NCI-H526 treated with DMSO at 0.1 percent for 48 hours (cell line): ENCODE measurements at regions not wholly inside any gene's neighbourhood (a gene's known extent, or its start where the extent isn't known, plus 50 kb on each side); places are given as distances from the start of the nearest gene placed in this dataset.

ENCODE experiments used
- DNase-seq: peaks from one replicate; lab custom pipeline; 2025; lab: John Stamatoyannopoulos, UW

DNA sequence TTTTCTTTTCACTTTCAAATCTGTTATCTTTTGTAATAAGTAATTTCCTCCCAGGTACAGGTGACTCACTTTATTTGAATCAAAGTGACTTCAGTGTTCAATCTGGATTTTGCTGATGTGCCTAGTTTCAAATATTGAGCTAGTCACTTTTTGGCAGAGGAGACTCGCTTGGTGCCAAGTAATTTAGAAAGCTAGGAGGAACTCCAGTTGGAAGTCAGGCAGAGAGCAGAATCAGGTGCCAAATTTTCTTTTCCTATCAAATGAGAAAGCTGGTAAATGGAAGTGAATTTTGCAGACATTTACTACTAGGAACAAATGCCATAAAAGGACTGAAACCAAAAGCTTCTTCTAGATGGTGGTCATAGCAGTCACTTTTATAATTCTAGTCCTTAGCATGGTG is 656.0 kb upstream of the KIF2B start:
- no peak for DNase-seq

DNA sequence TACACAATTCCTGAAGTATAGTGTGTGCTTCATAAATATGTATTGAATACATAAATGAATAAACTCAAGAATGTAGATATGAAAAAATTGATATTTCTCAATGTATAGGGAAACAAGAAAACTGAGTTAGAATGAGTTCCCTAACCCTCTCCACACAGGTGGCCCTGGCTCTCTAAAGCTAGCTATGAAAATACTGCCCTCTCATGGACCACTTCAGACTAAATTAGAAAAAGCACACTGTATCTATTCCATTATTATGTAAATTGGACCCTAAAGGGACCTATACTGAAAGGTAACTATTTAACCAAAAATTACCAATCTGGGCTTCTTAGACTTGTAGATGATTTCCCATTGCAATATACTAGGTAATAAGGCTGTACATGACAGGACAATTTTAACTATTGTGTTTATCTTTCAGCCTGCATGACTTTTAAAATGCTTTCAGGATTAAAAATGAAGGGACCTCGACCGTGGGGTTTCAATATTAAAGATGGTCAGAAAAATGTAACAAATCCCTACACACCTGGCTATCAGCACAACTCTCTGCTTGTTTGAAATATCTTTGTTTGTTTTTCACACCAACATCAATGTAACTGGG is 672.5 kb upstream of the KIF2B start:
- DNase-seq = no peak

DNA sequence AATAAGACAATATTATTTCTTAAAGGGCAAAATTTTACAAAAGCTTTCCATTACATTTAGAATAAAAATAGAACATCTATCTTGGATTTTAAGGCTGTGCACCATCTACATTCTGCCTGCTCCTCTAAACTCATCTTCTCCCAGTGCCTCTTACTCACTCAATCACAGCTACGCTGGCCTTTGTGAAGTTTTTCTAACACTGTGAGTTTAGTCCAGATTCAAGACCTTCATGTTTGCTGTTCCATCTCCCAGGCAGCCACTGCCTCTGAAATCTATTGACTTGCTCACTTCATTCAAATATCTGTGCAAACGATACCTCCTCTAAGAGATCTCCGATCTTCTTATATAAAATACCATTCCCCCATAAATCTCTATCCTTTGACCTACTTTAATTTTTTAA is 673.4 kb upstream of the KIF2B start:
- no peak for DNase-seq

DNA sequence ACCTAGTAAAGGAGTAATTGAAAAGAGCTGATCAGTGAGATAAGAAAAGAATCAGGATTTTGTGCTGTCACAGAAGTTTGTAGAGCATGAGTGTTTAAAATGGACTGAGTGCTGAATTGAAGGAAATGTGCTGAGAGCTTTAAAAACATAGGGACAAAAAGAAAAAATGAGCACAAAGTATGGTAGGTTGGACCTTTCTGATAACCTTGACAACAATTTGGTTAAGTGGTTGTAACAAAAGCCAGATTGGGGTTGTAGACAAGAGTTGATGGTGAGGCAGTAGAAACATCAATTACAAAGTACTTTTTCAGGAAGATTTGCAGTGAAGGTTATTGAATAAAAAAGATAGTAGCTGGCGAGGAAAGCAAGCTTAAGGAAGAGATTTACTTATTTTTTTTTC is 674.7 kb upstream of the KIF2B start:
- no peak for DNase-seq

DNA sequence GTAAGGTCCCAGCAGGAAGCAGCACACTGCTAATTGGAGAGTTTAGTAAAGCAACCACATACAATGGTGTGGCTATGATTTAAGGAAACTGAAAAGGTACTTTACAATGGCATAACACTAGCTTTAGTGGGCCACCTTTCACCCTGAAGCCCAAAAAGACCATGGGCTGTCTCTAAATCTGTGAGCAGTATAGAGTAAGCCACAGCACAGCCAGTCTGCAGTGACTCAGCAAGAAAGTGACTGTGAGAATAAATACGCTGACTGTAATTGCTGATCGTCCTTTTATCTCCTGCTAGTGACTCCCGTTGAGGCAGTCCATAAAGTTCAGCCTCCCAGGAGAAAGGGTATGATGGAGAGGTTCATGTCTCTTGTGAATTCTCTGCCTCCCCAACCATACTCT is 679.8 kb upstream of the KIF2B start:
- DNase-seq = no peak

DNA sequence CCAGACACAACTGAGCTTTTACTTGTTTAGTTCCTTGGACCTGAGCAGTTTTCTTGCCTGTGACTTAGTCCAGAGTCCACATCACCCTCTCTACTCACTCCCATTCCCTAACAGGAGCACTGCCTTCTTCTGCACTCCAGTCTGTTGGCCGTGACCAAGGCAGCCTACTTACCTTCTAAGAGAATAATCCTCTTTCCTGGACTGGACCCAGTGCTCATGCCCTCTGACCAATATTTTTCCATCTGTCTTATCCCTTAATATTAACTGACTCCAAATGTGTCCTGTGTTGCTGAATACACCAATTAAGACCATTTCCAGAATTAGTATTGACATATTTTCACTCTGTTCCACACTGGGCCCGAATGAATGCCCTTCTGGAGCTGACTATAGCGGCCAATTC is 681.0 kb upstream of the KIF2B start:
- no peak for DNase-seq

DNA sequence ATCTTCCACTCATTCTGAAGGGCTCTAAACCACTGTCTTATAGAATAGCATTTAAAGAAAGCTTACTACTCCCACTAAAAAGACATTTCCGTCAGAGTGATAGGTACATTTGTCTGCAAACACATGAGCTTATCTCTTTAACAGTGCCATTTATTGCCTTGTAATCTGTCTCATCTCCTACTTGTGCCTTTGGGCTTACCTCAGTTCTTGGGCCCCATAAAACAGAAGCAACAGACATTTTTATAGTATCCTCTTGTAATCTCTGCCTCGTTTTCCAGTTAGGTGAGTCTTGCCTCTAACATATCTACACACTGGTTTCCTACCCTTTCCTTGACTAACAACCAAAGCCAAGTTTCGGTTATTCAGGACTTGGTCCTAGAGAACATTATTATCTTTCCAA is 681.4 kb upstream of the KIF2B start:
- DNase-seq = no peak

DNA sequence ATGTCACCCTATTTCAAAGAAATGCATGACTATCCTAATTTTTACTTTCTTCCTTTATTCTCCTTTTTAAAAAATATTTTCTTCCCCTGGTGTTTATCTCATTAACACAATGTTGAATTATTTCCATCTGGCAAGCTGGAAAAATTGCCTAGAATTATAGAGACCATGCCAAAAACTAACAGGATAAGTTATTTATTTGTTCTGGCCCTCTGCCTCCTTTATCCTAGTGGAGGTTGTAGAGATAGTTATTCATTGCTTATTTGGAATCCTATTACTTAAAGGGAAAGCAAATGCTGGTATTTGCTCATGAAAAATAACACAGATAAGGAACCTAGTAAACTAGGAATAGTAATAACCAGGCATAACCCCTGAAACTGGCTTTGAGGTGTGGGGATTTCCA is 684.9 kb upstream of the KIF2B start:
- DNase-seq = no peak

DNA sequence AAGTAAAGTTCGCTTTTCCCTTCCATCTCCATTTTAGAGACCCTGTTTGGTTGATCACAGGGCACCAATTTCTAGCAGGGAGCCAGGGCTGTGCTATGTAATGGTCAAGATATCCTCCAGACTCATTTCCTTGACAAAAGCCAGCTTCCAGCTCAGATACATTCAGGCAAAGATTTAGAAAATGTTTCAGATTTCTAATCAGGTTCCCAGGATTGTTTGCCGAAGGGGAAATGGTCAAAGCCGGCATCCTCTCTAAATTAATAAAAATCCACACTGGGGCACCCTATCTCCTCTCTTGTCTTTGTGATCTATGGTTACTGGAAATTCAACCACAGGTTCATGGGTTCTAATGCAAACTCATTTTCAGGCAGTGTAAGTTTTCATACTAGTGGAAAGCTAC is 686.8 kb upstream of the KIF2B start:
- no peak for DNase-seq

DNA sequence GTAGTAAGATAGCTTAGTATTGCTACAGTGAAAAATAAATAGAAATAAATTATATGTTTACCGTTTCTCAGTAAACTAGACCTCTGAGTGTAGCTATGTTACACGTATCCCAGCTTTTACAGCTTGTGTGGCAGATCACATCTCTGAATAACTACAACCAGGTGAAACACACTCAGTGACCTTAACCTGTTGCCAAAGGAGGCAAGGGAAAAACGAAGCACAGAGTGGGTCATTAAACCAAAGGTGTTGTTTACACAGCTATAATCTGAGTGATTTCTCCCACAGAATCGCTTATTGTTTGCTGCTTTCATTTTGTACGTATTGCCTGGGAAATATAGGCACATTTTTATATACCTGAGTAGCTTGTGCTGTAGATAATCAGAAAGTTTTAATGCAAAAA is 688.2 kb upstream of the KIF2B start:
- no peak for DNase-seq

DNA sequence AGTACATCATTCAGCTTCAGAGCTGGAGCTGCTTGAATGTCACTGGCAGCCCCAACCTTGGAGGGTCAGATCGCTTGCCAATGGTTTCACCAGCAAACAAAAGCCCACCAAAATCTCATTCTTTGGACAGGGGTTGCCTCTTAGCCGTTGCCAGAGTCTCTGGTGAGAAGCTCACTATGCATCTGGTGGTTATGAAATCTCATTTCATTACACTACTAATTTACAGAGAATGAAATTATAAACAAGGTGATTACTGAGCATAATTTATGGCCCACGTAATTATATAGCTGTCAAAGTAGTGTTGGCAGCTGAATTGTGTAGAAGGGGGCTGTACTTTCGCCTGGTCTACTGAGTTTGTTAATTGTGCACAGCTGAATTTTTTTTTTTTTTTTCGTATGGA is 688.9 kb upstream of the KIF2B start:
- no peak for DNase-seq

DNA sequence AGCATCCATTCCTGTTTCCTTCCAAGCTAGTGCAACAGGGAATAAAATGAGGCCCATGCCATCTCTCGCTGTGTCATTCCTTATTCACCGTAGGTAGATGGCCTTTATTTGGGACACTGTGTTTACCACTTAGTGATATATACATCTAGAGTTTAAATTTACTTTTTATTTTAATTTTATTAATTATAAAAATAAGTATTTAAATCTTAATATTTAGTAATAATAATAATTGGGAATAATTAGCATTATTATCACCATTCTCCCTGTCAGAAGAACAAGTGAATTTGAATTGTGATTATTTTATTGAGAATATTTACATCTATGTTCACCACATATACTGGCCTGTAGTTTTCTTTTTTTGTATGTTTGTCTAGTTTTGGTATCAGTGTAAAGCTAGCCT is 692.9 kb upstream of the KIF2B start:
- no peak for DNase-seq

DNA sequence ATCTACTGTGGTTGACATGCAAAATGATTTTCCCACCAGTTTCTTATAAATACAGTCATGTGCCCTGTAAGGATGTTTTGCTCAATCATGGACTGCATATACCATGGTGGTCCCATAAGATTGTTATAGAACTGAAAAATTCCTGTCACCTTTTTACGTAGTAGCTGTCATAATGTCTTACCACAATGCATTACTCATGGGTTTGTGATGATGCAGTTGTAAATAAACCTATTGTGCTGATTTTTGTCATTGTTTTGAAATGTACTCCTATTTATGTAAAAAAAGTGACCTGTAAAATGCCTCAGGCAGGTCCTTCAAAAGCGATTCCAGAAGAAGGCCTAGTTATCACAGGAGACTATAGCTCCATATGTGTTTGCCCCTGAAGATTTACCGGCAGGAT is 695.4 kb upstream of the KIF2B start:
- no peak for DNase-seq

DNA sequence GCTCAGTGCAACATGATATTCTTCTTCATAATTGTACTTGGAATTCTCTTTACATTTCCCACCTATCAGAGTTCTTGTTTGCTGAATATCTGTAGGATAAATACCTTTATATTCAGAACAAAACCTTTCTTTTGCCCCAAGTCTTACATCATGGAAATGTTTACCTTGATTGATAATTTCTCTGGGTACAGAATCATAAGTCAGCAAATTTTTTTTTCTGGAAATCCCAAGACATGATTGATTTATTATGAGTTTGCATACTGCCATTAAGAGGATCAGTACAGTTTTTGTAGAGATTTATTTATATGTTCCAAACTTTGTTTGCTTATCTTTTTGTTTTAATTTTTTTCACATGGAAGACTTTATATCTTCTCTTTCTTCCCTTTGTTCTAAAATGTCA is 699.8 kb upstream of the KIF2B start:
- DNase-seq = no peak

DNA sequence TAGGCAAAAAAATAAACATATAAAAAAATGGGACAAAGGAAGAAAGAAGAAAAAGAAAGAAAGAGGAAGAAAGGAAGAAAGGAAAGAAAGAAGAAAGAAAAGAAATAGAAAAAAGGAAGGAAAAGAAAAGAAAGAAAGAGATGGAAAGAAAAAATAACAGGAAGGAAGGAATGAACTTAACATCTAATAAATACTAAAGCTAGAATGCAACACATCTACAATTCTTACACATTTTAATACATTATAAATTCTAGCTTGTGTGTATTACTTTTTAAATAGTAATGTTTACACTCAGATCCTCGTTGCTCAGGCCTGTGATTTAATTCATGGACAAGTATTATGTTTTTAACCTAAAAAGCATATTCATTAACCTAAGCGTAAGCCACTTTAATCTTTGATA is 703.0 kb upstream of the KIF2B start:
- no peak for DNase-seq

DNA sequence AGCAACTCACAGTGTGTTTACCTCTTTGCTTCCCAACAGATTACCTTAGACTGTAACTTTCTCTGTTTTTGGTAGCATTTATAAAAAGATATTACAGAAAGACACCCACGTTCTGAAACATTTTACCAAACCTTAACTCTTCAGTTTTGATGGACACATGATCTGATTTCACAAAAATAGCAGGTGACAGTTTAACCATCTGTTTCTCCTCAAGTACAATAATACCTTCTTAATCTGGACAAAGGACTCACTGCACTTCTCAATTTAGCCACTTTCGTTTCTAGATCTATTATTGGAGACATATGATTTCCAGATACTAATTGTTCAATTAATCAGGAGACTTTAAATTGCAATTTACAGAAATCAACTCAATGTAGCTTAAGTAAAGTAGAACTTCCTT is 703.8 kb upstream of the KIF2B start:
- no peak for DNase-seq

DNA sequence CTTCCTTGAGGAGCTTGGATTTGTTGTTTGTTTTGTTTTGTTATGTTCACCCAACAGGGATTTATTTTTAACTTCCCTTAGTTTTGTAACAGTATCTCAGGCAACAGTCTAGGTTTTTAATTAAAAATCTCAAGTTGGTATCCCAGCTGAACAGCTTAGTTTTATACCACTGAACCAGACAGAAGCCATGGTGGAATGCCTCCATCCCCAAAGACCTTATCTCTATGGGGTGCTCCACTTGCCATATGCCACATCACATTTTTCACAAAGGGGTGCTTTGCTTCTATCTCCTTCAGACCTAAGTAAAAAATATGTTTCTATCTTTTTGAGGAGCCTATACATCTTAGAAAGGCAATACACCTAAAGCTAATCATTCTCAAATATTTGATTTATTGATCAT is 715.8 kb upstream of the KIF2B start:
- DNase-seq = no peak

DNA sequence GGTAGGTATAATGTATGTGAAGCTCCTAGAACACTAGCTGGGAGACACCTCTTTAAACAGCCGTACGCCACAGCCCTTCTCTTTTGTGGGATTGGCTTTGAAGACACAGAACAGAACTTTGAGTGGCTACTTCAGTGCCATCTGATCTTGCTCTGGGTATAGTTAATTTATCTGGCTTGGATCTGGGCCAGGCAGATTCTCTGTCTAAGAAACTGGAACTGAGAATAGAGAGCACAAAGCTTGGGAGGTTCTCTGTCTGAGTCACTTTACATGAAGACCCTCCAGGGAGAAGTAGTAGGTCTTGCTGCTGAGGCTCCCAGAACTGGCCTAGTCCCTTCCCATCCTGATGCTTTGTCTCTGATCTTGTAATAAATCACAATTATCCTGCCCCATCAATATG is 721.0 kb upstream of the KIF2B start:
- no peak for DNase-seq

DNA sequence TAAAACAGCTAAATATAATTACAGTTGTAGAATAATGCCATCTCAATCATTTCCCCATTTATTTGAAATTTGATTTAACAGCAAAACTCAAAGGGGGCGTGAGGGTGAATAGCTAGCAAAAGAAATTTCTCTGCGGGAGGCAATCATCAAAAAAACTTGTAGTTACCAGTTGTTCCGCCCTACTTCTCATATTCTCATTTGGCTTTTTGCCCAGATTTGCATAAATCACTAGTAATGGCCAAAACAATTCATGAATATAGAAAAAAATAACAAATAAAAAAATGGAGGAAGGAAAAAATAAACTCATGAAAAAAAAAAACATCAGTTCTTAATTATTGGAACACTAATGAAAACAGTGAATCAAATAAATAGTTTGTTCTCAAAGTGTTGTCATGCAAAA is 722.6 kb upstream of the KIF2B start:
- DNase-seq = no peak

DNA sequence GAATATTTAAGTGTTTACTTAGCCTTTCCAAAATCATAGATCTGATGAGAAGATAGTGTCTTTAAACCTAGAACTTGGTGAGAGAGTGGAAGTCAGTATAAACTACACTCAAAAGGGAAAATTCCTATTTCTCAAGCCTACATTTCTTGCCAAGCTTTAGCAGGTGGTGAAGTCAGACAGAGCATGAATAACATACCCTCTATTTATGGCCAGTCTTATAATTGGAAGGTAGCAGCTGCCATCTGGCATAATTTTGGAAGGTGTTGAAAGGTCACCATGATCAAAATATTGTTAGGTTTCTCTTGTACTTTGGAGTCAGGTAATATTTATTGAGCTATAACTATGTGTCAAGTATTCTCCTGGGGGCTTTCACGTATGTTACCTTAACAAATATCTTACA is 729.3 kb upstream of the KIF2B start:
- no peak for DNase-seq

DNA sequence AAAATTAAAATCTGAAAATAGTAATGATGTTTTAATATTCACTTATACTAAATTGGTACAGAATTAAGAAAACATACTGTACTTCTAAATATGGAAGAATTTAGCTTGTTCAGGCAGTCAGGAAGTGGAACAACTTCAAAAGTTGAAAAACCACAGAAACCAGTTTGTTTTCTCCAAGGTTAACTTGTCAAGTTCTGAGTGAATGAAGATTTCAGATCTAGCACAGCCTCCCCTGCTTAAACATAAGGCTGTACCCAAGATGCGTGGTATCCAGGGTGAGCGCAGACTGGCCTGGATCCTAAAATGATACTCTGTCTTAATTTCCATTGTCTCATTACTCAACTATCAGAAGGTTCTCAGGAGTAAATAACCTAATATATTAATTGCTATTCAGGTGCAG is 730.7 kb upstream of the KIF2B start:
- DNase-seq = no peak

DNA sequence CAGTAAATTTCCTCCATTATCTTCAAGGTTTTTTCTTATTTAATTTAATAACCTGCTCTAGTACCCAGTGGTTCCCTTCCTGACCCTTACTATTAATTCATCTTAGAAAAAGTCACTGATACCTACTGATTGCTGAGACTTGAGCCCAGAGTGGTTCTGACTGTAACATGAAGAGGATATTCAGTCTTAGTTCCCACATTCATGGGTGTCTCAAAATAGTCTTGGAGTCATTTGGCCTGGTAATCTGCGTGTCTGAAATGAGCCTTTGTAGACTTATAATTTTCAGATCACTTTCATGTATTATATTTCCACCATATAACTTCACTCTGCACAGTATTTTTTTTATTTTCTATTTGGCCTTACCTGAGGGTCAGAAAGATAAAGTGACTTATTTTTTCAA is 732.0 kb upstream of the KIF2B start:
- DNase-seq = no peak

DNA sequence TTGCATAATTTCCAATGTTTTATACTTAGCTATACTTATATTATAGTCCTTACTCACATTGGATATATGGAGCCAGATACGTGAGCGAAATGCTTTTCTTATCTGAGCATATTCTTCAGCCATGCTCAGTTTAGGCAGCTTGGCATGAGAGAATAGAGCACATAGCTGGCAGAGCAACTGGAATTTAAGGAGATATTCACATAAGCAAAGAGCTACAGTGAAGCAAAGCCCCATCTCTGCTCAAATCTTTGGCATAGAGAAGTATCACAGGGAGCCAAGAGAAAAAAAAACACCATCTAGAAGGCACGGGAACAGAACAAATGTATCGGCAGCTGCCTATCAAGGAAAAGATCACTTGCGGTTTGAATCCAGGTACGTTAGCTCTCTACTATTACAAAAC is 734.2 kb upstream of the KIF2B start:
- DNase-seq = no peak

DNA sequence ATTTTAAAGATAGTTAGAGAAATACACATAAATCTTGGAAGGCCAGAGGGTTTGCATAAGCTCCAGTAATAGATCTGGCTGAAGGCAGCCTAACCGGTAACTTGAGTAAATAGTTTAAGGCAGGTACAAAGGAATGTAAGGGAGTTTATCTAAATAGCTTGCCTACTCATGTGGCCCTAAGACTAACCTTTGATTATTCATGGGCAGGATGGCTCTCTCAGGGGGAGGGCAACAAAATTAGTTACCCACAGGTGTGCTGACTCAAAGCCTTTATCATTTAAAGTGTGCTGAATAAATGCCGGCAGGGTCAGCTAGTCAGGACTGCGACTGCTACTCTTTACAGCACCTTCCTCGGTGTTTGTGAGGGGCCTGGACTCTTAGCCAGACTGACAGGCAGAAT is 761.3 kb upstream of the KIF2B start:
- DNase-seq = no peak

DNA sequence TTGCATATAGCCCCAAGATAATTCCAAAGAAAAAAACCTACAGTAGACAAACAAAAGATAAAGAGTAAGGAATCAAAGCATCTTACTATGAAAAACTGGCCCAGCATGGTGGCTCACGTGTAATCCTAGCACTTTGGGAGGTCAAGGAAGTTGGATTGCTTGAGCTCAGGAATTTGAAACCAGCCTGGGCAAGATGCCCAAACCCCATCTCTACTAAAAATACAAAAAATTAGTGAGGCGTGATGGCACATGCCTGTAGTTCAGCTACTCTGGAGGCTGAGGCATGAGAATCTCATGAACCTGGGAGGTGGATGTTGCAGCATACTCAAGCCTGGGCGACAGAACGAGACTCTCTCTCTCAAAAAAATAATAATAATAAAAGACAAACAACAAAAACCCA is 764.7 kb upstream of the KIF2B start:
- no peak for DNase-seq
